ENCODE measurements at regions not wholly inside any gene's neighbourhood (a gene's known extent, or its start where the extent isn't known, plus 50 kb on each side); places are given as distances from the start of the nearest gene placed in this dataset.

DNA sequence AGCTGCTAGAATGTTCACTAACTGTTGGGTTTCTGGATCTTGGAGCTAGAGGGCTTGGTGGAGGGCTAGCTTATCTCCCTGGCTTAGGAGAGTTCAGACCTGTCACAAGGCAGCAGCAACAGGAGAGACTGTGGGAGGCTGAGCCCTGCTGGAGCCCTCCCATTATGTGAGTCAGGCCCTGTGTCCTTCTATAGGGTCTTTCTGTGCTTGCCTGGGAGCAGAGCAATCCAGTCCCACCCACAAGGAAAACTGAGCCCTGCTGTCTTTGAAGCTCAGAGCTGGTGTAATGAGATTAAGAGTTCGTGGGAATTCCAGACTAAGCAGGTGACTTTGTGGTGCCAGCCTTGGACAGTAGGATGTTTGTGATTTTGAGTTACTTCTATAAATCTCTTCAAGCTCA lies 249.0 kb downstream of the TTC32 start:
- POLR2A ChIA-PET: interaction anchor here (0.6 kb wide), 1 partner anchor 1278 kb away, joined by 3 read pairs; no protein-coding TSS in a partner anchor
- TF ChIP-seq HDGF (IDR thresholded peaks at IDR 0.05; ENCODE audit: borderline replicate concordance) (no peak), NFRKB (IDR thresholded peaks at IDR 0.05) (no peak), TARDBP (IDR thresholded peaks at IDR 0.05) (no peak), SP1 (IDR thresholded peaks at IDR 0.05) (no peak), L3MBTL2 (conservative IDR thresholded peaks at IDR 0.05) (no peak), CTBP1 (IDR thresholded peaks at IDR 0.05; ENCODE audit: borderline replicate concordance) (no peak)
- CTCF ChIA-PET: interaction anchor here (0.6 kb wide), 1 partner anchor 90 kb away, joined by 3 read pairs; no protein-coding TSS in a partner anchor
- no peak for DNase-seq (ENCODE audit: extremely low spot score)

DNA sequence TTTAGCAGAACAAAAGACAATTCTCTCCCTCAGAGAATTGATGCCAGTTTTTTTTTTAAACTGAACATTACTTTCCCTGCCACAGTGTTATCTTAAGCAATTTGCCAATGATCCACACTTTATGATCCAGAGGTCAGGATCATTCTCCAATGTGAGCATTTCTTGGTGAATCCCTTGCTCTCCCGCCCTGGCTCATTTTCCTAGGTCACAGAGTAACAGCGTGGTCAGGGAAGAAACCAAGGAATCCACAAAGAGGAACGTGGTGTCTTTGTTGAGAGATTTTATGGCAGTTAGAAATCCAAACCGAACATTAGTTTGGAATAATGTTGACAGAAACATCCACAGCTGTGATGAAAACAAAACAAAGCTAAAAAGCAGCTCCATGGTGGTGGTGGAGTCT lies 250.3 kb downstream of the TTC32 start:
- CTCF ChIA-PET: no interaction called here
- POLR2A ChIA-PET: no interaction called here
- DNase-seq (ENCODE audit: extremely low spot score): no peak
- TF ChIP-seq LEF1 (IDR thresholded peaks at IDR 0.05; ENCODE audit: borderline replicate concordance) (no peak), TARDBP (IDR thresholded peaks at IDR 0.05) (no peak), FOXM1 (IDR thresholded peaks at IDR 0.05; ENCODE audit: borderline replicate concordance) (no peak), SP1 (IDR thresholded peaks at IDR 0.05) (no peak)

DNA sequence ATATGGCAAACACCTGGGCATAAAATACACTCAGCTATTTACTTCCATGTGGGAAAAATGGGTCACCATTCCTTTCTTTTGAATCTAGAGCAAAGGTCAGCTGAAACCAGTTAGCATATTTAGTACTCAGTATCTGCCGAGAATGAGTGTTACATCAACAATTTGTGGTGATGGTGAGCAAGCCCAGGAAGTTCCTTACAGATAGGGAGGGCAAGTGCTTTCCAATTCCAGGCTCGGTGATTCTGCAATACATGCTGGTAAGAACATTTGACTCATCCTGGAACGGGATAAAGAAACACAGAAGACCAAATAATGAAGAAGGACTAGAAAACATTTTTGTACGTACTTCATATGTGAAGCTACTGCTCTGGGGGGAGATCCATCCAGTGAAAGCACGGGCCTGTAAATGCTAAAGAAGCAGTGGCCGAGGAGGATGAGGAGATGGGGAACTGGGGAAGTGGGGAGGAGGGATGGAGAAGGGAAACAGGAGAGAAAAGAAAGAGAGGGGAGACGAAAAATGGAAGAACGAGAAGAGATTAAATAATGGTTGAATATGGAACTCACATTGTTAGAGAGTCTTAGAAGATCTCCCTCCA lies 251.9 kb downstream of the TTC32 start:
- ChIA-PET CTCF (no interaction called here), POLR2A (no interaction called here)
- DNase-seq (ENCODE audit: extremely low spot score): no peak
- TF ChIP-seq SP1 (IDR thresholded peaks at IDR 0.05) (no peak), ARNT (IDR thresholded peaks at IDR 0.05) (no peak), LEF1 (IDR thresholded peaks at IDR 0.05; ENCODE audit: borderline replicate concordance) (no peak), SUZ12 (IDR thresholded peaks at IDR 0.05) (no peak), ELF4 (IDR thresholded peaks at IDR 0.05) (no peak), L3MBTL2 (conservative IDR thresholded peaks at IDR 0.05) (no peak), FOXM1 (IDR thresholded peaks at IDR 0.05; ENCODE audit: borderline replicate concordance) (no peak), FOXA1 (IDR thresholded peaks at IDR 0.05) (no peak), ZNF384 (IDR thresholded peaks at IDR 0.05) (no peak), BHLHE40 (IDR thresholded peaks at IDR 0.05; ENCODE audit: borderline replicate concordance) (no peak), FOXK2 (IDR thresholded peaks at IDR 0.05) (no peak), TARDBP (IDR thresholded peaks at IDR 0.05) (no peak), HDGF (IDR thresholded peaks at IDR 0.05; ENCODE audit: borderline replicate concordance) (no peak), NFRKB (IDR thresholded peaks at IDR 0.05) (no peak), CTBP1 (IDR thresholded peaks at IDR 0.05; ENCODE audit: borderline replicate concordance) (no peak)
- TF ChIP-seq, protein P1, sequence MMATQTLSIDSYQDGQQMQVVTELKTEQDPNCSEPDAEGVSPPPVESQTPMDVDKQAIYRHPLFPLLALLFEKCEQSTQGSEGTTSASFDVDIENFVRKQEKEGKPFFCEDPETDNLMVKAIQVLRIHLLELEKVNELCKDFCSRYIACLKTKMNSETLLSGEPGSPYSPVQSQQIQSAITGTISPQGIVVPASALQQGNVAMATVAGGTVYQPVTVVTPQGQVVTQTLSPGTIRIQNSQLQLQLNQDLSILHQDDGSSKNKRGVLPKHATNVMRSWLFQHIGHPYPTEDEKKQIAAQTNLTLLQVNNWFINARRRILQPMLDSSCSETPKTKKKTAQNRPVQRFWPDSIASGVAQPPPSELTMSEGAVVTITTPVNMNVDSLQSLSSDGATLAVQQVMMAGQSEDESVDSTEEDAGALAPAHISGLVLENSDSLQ (IDR thresholded peaks at IDR 0.05): no peak

DNA sequence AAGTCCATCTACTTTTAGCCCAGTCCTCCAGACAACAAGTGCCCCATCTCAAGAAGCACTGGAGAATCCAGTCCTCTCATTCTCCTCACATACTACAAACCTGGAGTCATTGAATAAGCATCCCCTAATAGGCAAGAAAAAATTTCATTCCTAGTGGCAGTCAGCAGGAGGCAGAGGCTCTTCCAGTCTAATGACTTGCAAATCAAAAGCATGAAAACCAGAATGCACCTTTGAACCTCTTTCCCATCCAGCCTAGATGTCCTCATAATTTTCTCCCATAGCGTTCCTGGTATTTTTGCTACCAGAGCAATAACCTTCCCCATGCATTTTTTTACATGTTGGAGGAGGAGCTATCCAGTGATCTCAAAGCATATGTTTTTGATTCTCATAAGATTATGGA lies 252.6 kb downstream of the TTC32 start:
- ChIA-PET POLR2A (no interaction called here), CTCF (no interaction called here)
- DNase-seq (ENCODE audit: extremely low spot score): no peak
- TF ChIP-seq FOXK2 (IDR thresholded peaks at IDR 0.05) (no peak), TARDBP (IDR thresholded peaks at IDR 0.05) (no peak), ARNT (IDR thresholded peaks at IDR 0.05) (no peak), BHLHE40 (IDR thresholded peaks at IDR 0.05; ENCODE audit: borderline replicate concordance) (no peak), LEF1 (IDR thresholded peaks at IDR 0.05; ENCODE audit: borderline replicate concordance) (no peak), ELF4 (IDR thresholded peaks at IDR 0.05) (no peak), SUZ12 (IDR thresholded peaks at IDR 0.05) (no peak), CTBP1 (IDR thresholded peaks at IDR 0.05; ENCODE audit: borderline replicate concordance) (no peak), NFRKB (IDR thresholded peaks at IDR 0.05) (no peak), L3MBTL2 (conservative IDR thresholded peaks at IDR 0.05) (no peak), FOXM1 (IDR thresholded peaks at IDR 0.05; ENCODE audit: borderline replicate concordance) (no peak), ZNF384 (IDR thresholded peaks at IDR 0.05) (no peak), SP1 (IDR thresholded peaks at IDR 0.05) (no peak), FOXA1 (IDR thresholded peaks at IDR 0.05) (no peak), HDGF (IDR thresholded peaks at IDR 0.05; ENCODE audit: borderline replicate concordance) (no peak)
- TF ChIP-seq, protein P1 (IDR thresholded peaks at IDR 0.05): no peak

DNA sequence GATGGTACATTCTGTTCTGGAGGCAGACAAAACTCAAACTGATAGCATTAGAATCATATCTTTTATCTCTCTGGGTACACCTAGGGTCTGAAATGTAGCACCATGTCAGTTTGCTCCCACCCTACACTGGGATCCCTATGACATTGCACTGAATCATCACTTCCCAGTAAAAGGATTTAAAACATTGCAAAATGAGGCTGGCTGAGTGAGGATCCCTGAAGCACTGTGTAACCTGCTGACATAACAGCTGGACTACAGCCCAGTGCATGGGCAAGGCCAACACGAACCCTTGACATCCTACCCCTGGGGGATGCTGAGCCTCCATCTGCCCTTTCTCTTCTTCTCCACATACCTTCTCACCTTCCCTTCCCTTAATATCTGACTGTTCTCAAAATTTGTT lies 253.2 kb downstream of the TTC32 start:
- ChIA-PET POLR2A (no interaction called here), CTCF (no interaction called here)
- DNase-seq (ENCODE audit: extremely low spot score): no peak
- TF ChIP-seq LEF1 (IDR thresholded peaks at IDR 0.05; ENCODE audit: borderline replicate concordance) (no peak), ZNF384 (IDR thresholded peaks at IDR 0.05) (no peak), FOXM1 (IDR thresholded peaks at IDR 0.05; ENCODE audit: borderline replicate concordance) (no peak)

DNA sequence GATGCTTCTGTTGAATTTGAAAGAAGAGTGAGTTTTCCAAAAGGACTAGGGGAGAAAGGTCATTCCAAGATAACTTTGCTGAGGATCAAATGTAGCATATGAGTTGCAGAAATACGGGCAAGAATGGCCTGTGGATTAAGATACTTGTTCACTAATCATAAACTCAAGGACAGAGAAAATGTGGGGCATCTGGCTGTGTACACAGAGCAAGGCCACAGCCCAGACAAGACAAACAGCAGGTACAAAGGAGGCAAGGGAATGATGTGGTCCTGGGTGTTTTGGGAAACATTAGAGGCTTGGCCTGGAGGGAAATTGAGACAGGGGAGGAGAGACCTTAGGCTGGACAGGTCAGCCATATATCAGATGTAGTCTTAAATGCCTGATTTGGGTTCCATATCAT lies 254.8 kb downstream of the TTC32 start:
- DNase-seq (ENCODE audit: extremely low spot score): no peak
- POLR2A ChIA-PET: no interaction called here
- no peak for TF ChIP-seq TARDBP (IDR thresholded peaks at IDR 0.05)
- no peak for TF ChIP-seq CTBP1 (IDR thresholded peaks at IDR 0.05; ENCODE audit: borderline replicate concordance)
- TF ChIP-seq, protein P1 (IDR thresholded peaks at IDR 0.05): no peak
- no peak for TF ChIP-seq SUZ12 (IDR thresholded peaks at IDR 0.05)
- no peak for TF ChIP-seq LEF1 (IDR thresholded peaks at IDR 0.05; ENCODE audit: borderline replicate concordance)
- no peak for TF ChIP-seq ELF4 (IDR thresholded peaks at IDR 0.05)
- no peak for TF ChIP-seq HDGF (IDR thresholded peaks at IDR 0.05; ENCODE audit: borderline replicate concordance)
- no peak for TF ChIP-seq FOXA1 (IDR thresholded peaks at IDR 0.05)
- no peak for TF ChIP-seq ZNF384 (IDR thresholded peaks at IDR 0.05)
- CTCF ChIA-PET: no interaction called here

DNA sequence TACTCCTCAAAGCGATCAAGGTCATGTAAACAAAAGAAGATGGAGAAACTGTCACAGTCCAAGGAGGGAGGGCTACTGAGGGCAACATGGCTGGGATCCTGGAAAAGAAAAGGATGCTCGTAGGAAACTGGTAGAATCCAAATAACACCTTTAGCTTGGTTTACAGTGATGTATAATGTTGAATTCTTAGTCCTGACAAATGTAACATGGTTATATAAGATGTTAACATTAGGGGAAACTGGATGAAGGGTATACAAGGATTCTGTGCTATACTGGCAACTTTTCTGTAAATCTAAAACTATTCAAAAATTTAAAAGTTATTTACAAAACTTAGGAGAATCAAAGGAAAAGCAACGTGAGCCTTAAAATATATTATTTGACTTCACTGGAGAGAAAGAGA lies 257.0 kb downstream of the TTC32 start:
- TF ChIP-seq HDGF (IDR thresholded peaks at IDR 0.05; ENCODE audit: borderline replicate concordance) (no peak), SP1 (IDR thresholded peaks at IDR 0.05) (no peak), L3MBTL2 (conservative IDR thresholded peaks at IDR 0.05) (no peak), BHLHE40 (IDR thresholded peaks at IDR 0.05; ENCODE audit: borderline replicate concordance) (no peak), ELF4 (IDR thresholded peaks at IDR 0.05) (no peak), NFRKB (IDR thresholded peaks at IDR 0.05) (no peak), FOXM1 (IDR thresholded peaks at IDR 0.05; ENCODE audit: borderline replicate concordance) (no peak), FOXK2 (IDR thresholded peaks at IDR 0.05) (no peak), TARDBP (IDR thresholded peaks at IDR 0.05) (no peak), FOXA1 (IDR thresholded peaks at IDR 0.05) (no peak), ARNT (IDR thresholded peaks at IDR 0.05) (no peak)
- no peak for DNase-seq (ENCODE audit: extremely low spot score)
- POLR2A ChIA-PET: no interaction called here
- CTCF ChIA-PET: no interaction called here
